ENCODE measurements at regions not wholly inside any gene's neighbourhood (a gene's known extent, or its start where the extent isn't known, plus 50 kb on each side); places are given as distances from the start of the nearest gene placed in this dataset.

GRCh38 chr5:166881802-166882201, 1409.6 kb upstream of the WWC1 start:
- TF ChIP-seq CTCF (IDR thresholded peaks at IDR 0.05; ENCODE audit: borderline replicate concordance, insufficient read depth, low read depth, low read length): no peak
- no peak overlapping the region for H3K4me3 ChIP-seq (ENCODE audit: low read depth, low read length)

GRCh38 chr5:166883016-166883415, 1408.4 kb upstream of the WWC1 start:
- no peak for TF ChIP-seq CTCF (IDR thresholded peaks at IDR 0.05; ENCODE audit: borderline replicate concordance, insufficient read depth, low read depth, low read length)

GRCh38 chr5:166898166-166898565, 1393.3 kb upstream of the WWC1 start:
- H3K4me3 ChIP-seq (ENCODE audit: low read depth, low read length): no peak overlapping the region
- no peak for TF ChIP-seq CTCF (IDR thresholded peaks at IDR 0.05; ENCODE audit: borderline replicate concordance, insufficient read depth, low read depth, low read length)

More at GRCh38 chr5:166883016-166883415, 1408.4 kb upstream of the WWC1 start:
- no peak overlapping the region for H3K4me3 ChIP-seq (ENCODE audit: low read depth, low read length)

GRCh38 chr5:166899343-166899742, 1392.1 kb upstream of the WWC1 start:
- H3K4me3 ChIP-seq (ENCODE audit: low read depth, low read length): no peak overlapping the region
- TF ChIP-seq CTCF (IDR thresholded peaks at IDR 0.05; ENCODE audit: borderline replicate concordance, insufficient read depth, low read depth, low read length): no peak

DNA sequence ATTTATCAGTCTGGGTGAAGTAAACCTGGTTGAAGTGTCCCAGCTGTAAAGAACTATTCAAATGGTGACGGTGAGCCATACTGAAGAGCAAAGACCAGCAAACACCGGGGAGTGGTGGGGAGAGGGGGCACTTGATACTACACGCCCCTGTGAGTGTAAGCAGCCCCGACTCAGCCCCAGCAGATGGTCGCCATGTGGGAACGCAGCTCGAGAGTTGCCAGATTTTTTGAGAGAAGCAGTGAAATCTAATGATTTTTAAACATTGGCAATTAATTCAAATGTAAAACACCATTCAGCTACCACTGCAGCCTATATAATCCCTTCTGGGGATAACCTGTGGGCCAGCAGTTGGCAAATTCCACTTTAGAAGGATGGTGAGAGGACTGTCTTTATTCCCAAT, 1386.9 kb upstream of the WWC1 start:
- TF ChIP-seq CTCF (IDR thresholded peaks at IDR 0.05; ENCODE audit: borderline replicate concordance, insufficient read depth, low read depth, low read length): no peak
- H3K4me3 ChIP-seq (ENCODE audit: low read depth, low read length): no peak overlapping the region

GRCh38 chr5:166906991-166907713, 1384.3 kb upstream of the WWC1 start:
- no peak for TF ChIP-seq CTCF (IDR thresholded peaks at IDR 0.05; ENCODE audit: borderline replicate concordance, insufficient read depth, low read depth, low read length)
- H3K4me3 ChIP-seq (ENCODE audit: low read depth, low read length): no peak overlapping the region

- TF ChIP-seq CTCF (IDR thresholded peaks at IDR 0.05; ENCODE audit: borderline replicate concordance, insufficient read depth, low read depth, low read length): no peak
- no peak overlapping the region for H3K4me3 ChIP-seq (ENCODE audit: low read depth, low read length)
Measured at GRCh38 chr5:166909040-166909439, 1382.4 kb upstream of the WWC1 start.

All from GM12875 (cell line).